ENCODE measurements at regions not wholly inside any gene's neighbourhood (a gene's known extent, or its start where the extent isn't known, plus 50 kb on each side); places are given as distances from the start of the nearest gene placed in this dataset.

- TF ChIP-seq GATA2 (IDR thresholded peaks at IDR 0.05; ENCODE audit: low read depth, low read length) (no peak), GATA3 (IDR thresholded peaks at IDR 0.05; ENCODE audit: low read depth, low read length) (no peak)
Measured at GRCh38 chr15:81942655-81943195, 103.1 kb downstream of the MEX3B start.

Data from SH-SY5Y (cell line).